Vagina (tissue), 2 donors: ENCODE measurements at regions not wholly inside any gene's neighbourhood (a gene's known extent, or its start where the extent isn't known, plus 50 kb on each side); places are given as distances from the start of the nearest gene placed in this dataset.

Experiments used
- DNase-seq, 2 donors: peaks; one replicate each; pipeline ENCODE4 v3.0.0-alpha.2; 2017; ENCODE audit errors: extremely low spot score in 2 of 2
- H3K27ac ChIP-seq: fragments of 200-600 bp; sonication (generic); one replicate; pipeline ENCODE4 v1.5.1; 2019
- H3K27me3 ChIP-seq: fragments of 200-600 bp; sonication (generic); one replicate; pipeline ENCODE4 v1.5.1; 2019
- H3K36me3 ChIP-seq, 2 donors: fragments of 200-600 bp; sonication (generic); one replicate each; pipeline ENCODE4 v1.5.1; 2017 to 2019
- H3K4me1 ChIP-seq: fragments of 200-600 bp; sonication (generic); one replicate; pipeline ENCODE4 v1.5.1; 2019
- H3K4me3 ChIP-seq, 2 donors: fragments of 200-600 bp; sonication (generic); 1 replicate in 1 of 2; 2 replicates in 1 of 2; pipeline ENCODE4 v1.5.1; 2016 to 2019
- H3K9me3 ChIP-seq: fragments of 200-600 bp; sonication (generic); one replicate; pipeline ENCODE4 v1.5.1; 2019
- POLR2A ChIP-seq, 2 donors: fragments of 450-650 bp; IDR thresholded peaks; one replicate each; pipeline ENCODE4 v1.6.1; 2017; ENCODE audit warnings: antibody characterized with exemption in 2 of 2, mild to moderate bottlenecking in 2 of 2, moderate library complexity in 2 of 2
- POLR2AphosphoS5 ChIP-seq, 2 donors: sonication (generic); formaldehyde crosslinking; IDR thresholded peaks; one replicate each; pipeline ENCODE4 v1.9.0; 2017; ENCODE audit warnings: antibody characterized with exemption in 2 of 2, mild to moderate bottlenecking in 2 of 2, low read depth in 1 of 2; ENCODE audit not compliant: insufficient read depth in 1 of 2
- intact Hi-C: fragments of 100-400 bp; cut with DNase I; formaldehyde crosslinking; loops from one replicate; pipeline ENCODE4 v1.15.1; 2023
- TF ChIP-seq, protein P1 (sequence below), 3 experiments: fragments of 450-650 bp in 2 of 3; fragments of 200-600 bp in 1 of 3; sonication (generic) in 1 of 3; IDR thresholded peaks; one replicate each; pipeline ENCODE4 v1.5.1; 2017 to 2019; ENCODE audit warnings: antibody characterized with exemption in 3 of 3, mild to moderate bottlenecking in 2 of 3, moderate library complexity in 2 of 3

DNA sequence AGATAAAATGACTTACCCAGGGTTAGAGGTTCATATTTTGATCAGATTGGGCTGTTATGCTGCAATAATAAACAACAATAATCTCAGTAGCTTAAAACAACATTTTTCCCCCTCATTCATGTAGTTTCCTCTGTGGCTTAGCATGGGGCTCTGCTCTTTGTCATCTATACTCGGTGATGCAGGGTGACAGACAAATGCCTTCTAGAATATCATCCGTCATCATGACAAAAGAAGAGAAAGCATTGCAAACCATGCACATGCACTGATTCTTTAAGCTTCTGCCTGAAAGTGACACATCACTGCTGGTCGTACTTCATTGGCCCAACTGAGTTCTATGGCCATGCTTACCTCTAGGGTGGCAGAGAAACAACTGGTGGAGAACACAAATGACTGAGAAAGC lies 58.8 kb upstream of the MAMDC2 start:
- intact Hi-C loops: no loop called here
- DNase-seq: no peak
- Histone ChIP-seq H3K4me1 (no peaks in the 10 kb centered on the region), H3K4me3 (no peak overlapping the region), H3K27ac (no peak overlapping the region), H3K27me3 (no peaks in the 10 kb centered on the region), H3K9me3 (no peaks in the 10 kb centered on the region), H3K36me3 (no peaks in the 10 kb centered on the region)
- no peak for TF ChIP-seq POLR2AphosphoS5 (IDR thresholded peaks at IDR 0.05; ENCODE audit: insufficient read depth in 1 of 2, low read depth in 1 of 2)
- no peak for TF ChIP-seq POLR2A (IDR thresholded peaks at IDR 0.05)
- TF ChIP-seq, protein P1, sequence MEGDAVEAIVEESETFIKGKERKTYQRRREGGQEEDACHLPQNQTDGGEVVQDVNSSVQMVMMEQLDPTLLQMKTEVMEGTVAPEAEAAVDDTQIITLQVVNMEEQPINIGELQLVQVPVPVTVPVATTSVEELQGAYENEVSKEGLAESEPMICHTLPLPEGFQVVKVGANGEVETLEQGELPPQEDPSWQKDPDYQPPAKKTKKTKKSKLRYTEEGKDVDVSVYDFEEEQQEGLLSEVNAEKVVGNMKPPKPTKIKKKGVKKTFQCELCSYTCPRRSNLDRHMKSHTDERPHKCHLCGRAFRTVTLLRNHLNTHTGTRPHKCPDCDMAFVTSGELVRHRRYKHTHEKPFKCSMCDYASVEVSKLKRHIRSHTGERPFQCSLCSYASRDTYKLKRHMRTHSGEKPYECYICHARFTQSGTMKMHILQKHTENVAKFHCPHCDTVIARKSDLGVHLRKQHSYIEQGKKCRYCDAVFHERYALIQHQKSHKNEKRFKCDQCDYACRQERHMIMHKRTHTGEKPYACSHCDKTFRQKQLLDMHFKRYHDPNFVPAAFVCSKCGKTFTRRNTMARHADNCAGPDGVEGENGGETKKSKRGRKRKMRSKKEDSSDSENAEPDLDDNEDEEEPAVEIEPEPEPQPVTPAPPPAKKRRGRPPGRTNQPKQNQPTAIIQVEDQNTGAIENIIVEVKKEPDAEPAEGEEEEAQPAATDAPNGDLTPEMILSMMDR (IDR thresholded peaks at IDR 0.05): no peak

DNA sequence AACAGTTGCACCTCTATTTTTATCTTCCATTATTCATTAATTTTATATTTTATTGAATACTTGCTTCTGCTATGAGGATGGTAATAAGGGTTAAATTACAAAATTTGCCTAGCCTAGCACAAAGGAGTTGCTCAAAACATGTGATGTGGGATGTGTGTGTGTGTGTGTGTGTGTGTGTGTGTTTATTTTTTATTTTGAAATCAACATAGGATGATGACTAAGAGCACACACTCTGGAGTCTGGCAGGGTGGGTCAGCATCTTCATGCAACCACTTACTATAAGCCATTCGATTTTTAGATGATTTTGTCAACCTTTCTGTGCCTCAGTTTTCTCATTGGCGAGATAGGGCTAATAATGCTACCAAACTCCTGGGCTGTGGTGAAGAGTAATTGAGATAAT lies 57.7 kb upstream of the MAMDC2 start:
- intact Hi-C loops: no loop called here
- TF ChIP-seq, protein P1 (IDR thresholded peaks at IDR 0.05): no peak
- no peak for TF ChIP-seq POLR2AphosphoS5 (IDR thresholded peaks at IDR 0.05; ENCODE audit: insufficient read depth in 1 of 2, low read depth in 1 of 2)
- no peak for TF ChIP-seq POLR2A (IDR thresholded peaks at IDR 0.05)
- H3K27me3 ChIP-seq: no peaks in the 10 kb centered on the region

DNA sequence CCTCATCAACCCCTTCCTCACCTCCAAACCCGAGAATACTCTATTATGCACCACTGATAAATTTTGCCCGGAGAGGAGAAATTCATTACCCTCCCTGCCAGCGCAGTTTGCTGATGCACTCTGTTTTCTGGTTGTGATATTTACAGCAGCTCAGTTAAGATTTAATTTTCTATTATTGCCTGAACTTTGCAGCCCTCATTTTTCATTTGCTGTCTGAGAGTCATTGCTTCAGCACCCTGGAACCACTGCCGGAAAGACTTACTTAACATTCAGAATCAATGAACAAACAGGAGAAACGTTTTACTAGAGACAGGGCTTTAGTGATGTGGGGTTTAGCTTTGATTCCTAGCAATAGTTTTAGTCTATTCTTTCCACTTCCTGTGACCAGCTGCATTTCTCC lies 56.7 kb upstream of the MAMDC2 start:
- H3K4me1 ChIP-seq: no peaks in the 10 kb centered on the region
- H3K27me3 ChIP-seq: no peaks in the 10 kb centered on the region
- intact Hi-C loops: no loop called here
- H3K27ac ChIP-seq: no peak overlapping the region
- DNase-seq: no peak
- no peaks in the 10 kb centered on the region for H3K9me3 ChIP-seq
- TF ChIP-seq, protein P1 (IDR thresholded peaks at IDR 0.05): no peak
- TF ChIP-seq POLR2AphosphoS5 (IDR thresholded peaks at IDR 0.05; ENCODE audit: insufficient read depth in 1 of 2, low read depth in 1 of 2): no peak
- TF ChIP-seq POLR2A (IDR thresholded peaks at IDR 0.05): no peak
- H3K4me3 ChIP-seq: no peak overlapping the region
- H3K36me3 ChIP-seq: no peaks in the 10 kb centered on the region

More for the DNA sequence above, 57.7 kb upstream of the MAMDC2 start:
- DNase-seq: no peak
- H3K27ac ChIP-seq: no peak overlapping the region
- H3K9me3 ChIP-seq: no peaks in the 10 kb centered on the region
- no peak overlapping the region for H3K4me3 ChIP-seq
- H3K36me3 ChIP-seq: no peaks in the 10 kb centered on the region
- no peaks in the 10 kb centered on the region for H3K4me1 ChIP-seq

DNA sequence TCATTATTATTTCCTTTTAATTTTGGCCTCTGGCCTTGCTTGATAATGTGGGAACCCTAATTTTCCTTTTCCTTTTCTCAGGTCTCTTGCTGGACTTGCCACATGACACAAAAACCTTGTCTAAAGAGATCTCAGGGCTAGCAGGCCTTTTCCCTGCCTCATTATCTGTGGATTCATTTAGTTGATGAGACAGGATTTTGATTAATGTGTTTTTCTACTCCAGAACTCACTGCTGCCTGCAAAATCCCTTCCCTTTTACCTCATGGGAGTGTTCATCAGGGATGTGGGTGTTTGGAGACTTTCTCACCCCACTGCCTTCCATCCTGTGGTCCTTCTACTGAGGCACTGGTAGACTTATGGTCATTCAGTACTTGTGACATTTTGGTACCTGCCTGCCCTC lies 56.2 kb upstream of the MAMDC2 start:
- no peak overlapping the region for H3K27ac ChIP-seq
- TF ChIP-seq POLR2A (IDR thresholded peaks at IDR 0.05) (no peak), POLR2AphosphoS5 (IDR thresholded peaks at IDR 0.05; ENCODE audit: insufficient read depth in 1 of 2, low read depth in 1 of 2) (no peak)
- TF ChIP-seq, protein P1 (IDR thresholded peaks at IDR 0.05): no peak

DNA sequence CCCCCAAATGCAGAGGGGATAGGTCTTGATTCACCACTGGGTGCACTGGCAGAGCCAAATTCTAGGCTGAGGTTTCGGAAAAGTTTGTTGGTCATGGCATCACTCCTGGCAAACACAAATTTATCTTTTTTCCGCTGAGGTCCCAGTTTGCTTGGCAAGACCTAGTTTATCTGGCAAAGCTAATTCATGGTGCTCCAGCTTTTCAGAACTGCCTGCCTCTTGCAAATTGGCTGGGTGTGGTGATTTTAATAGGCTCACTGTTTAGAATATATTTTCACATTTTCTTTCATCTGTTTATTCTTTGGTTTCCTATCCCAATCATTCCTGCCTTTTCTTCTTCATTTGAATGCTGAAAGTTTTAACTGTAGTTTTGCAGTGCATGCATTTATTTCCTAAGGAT lies 50.5 kb upstream of the MAMDC2 start:
- Histone ChIP-seq H3K9me3 (no peaks in the 10 kb centered on the region), H3K27ac (peak overlapping the region; percentile 48), H3K4me3 (no peak overlapping the region), H3K4me1 (peaks cover 30% of the 10 kb centered on the region), H3K27me3 (no peaks in the 10 kb centered on the region), H3K36me3 (no peaks in the 10 kb centered on the region)
- intact Hi-C loops: loop anchor here (10.0 kb wide), 1 partner anchor 52 kb away; the partner anchor contains the start of gene MAMDC2
- TF ChIP-seq, protein P1 (IDR thresholded peaks at IDR 0.05): no peak
- TF ChIP-seq POLR2AphosphoS5 (IDR thresholded peaks at IDR 0.05; ENCODE audit: insufficient read depth in 1 of 2, low read depth in 1 of 2) (no peak), POLR2A (IDR thresholded peaks at IDR 0.05) (no peak)
- DNase-seq: no peak

More for the DNA sequence above, 56.2 kb upstream of the MAMDC2 start:
- peaks cover under 1% of the 10 kb centered on the region for H3K4me1 ChIP-seq
- H3K36me3 ChIP-seq: no peaks in the 10 kb centered on the region
- no peak overlapping the region for H3K4me3 ChIP-seq
- no peaks in the 10 kb centered on the region for H3K9me3 ChIP-seq
- no peak for DNase-seq
- no peaks in the 10 kb centered on the region for H3K27me3 ChIP-seq
- intact Hi-C loops: no loop called here
